Spleen (tissue), 7 donors: ENCODE measurements at regions not wholly inside any gene's neighbourhood (a gene's known extent, or its start where the extent isn't known, plus 50 kb on each side); places are given as distances from the start of the nearest gene placed in this dataset.

ENCODE experiments used
- CTCF ChIP-seq, 11 experiments: fragments of 200-600 bp in 7 of 11; fragments of 450-650 bp in 4 of 11; sonication (generic) in 4 of 11; IDR thresholded peaks in 8 of 11; conservative IDR thresholded peaks in 3 of 11; 1 replicate in 7 of 11; 2 replicates in 4 of 11; pipeline versions ENCODE4 v1.4.0 to v1.8.0; 2016 to 2021; ENCODE audit warnings: antibody characterized with exemption in 11 of 11, inconsistent platforms in 4 of 11, mild to moderate bottlenecking in 1 of 11
- POLR2A ChIP-seq, 3 donors: fragments of 450-650 bp; IDR thresholded peaks; one replicate each; pipeline ENCODE4 v1.5.1; 2017; ENCODE audit warnings: antibody characterized with exemption in 3 of 3, mild to moderate bottlenecking in 1 of 3
- donor health status: DM: no; HTN: no; CAD: no; lungs with moderate emphysema.
- donor health status: DM: no; HTN: no; CAD: no.
- donor health status: DM: no; HTN: no; CAD: no.

GRCh38 chr1:209455661-209456358 is 127.7 kb upstream of the CAMK1G start:
- no peak for TF ChIP-seq CTCF (IDR thresholded peaks at IDR 0.05 in 8 of 11, conservative IDR thresholded peaks at IDR 0.05 in 3 of 11)
- no peak for TF ChIP-seq POLR2A (IDR thresholded peaks at IDR 0.05)
